HG02763 (cell line): ENCODE measurements at regions not wholly inside any gene's neighbourhood (a gene's known extent, or its start where the extent isn't known, plus 50 kb on each side); places are given as distances from the start of the nearest gene placed in this dataset.

ENCODE experiments used
- ATAC-seq: cut with Tn5 transposase; IDR thresholded peaks from one replicate; pipeline ENCODE4 v1.9.1; 2021; ENCODE audit warnings: mild to moderate bottlenecking, moderate library complexity; ENCODE audit not compliant: unreplicated experiment

- ATAC-seq: no peak
These were observed 168.5 kb upstream of the TCERG1L start for GRCh38 chr10:131480066-131480465.

GRCh38 chr10:131480861-131481260 is 169.3 kb upstream of the TCERG1L start:
- ATAC-seq: no peak

GRCh38 chr10:131485732-131486131 is 174.2 kb upstream of the TCERG1L start:
- ATAC-seq: no peak

GRCh38 chr10:131487822-131488221 is 176.3 kb upstream of the TCERG1L start:
- no peak for ATAC-seq

GRCh38 chr10:131490991-131491594 is 179.6 kb upstream of the TCERG1L start:
- no peak for ATAC-seq

GRCh38 chr10:131492211-131492857 is 180.8 kb upstream of the TCERG1L start:
- no peak for ATAC-seq

- ATAC-seq: no peak
These were observed 181.9 kb upstream of the TCERG1L start for GRCh38 chr10:131493432-131493831.

- ATAC-seq: no peak
These were observed 182.9 kb upstream of the TCERG1L start for GRCh38 chr10:131494451-131494850.

GRCh38 chr10:131495224-131495623 is 183.7 kb upstream of the TCERG1L start:
- no peak for ATAC-seq

GRCh38 chr10:131495892-131496291 is 184.4 kb upstream of the TCERG1L start:
- ATAC-seq: no peak

- no peak for ATAC-seq
These were observed 185.0 kb upstream of the TCERG1L start for GRCh38 chr10:131496351-131497052.

- ATAC-seq: no peak
These were observed 188.0 kb upstream of the TCERG1L start for GRCh38 chr10:131499566-131499965.

- no peak for ATAC-seq
These were observed 188.7 kb upstream of the TCERG1L start for GRCh38 chr10:131500181-131500580.

GRCh38 chr10:131500892-131501291 is 189.4 kb upstream of the TCERG1L start:
- ATAC-seq: no peak

- ATAC-seq: no peak
These were observed 192.5 kb upstream of the TCERG1L start for GRCh38 chr10:131503992-131504391.

GRCh38 chr10:131511391-131511790 is 199.9 kb upstream of the TCERG1L start:
- ATAC-seq: no peak

- no peak for ATAC-seq
These were observed 201.3 kb upstream of the TCERG1L start for GRCh38 chr10:131512852-131513251.

- no peak for ATAC-seq
These were observed 201.9 kb upstream of the TCERG1L start for GRCh38 chr10:131513445-131513844.

- ATAC-seq: no peak
These were observed 202.4 kb upstream of the TCERG1L start for GRCh38 chr10:131513901-131514300.

GRCh38 chr10:131514454-131514853 is 202.9 kb upstream of the TCERG1L start:
- ATAC-seq: no peak

GRCh38 chr10:131516285-131516684 is 204.8 kb upstream of the TCERG1L start:
- no peak for ATAC-seq

GRCh38 chr10:131517781-131518180 is 206.3 kb upstream of the TCERG1L start:
- ATAC-seq: no peak
